OCI-M2 (cell line): ENCODE measurements at regions not wholly inside any gene's neighbourhood (a gene's known extent, or its start where the extent isn't known, plus 50 kb on each side); places are given as distances from the start of the nearest gene placed in this dataset.

ENCODE experiments used
- DNase-seq: peaks from one replicate; lab custom pipeline; 2025; ENCODE audit not compliant: unreplicated experiment; lab: John Stamatoyannopoulos, UW

GRCh38 chr15:47337836-47338235 lies 379.5 kb upstream of the SEMA6D start:
- DNase-seq = no peak

DNA sequence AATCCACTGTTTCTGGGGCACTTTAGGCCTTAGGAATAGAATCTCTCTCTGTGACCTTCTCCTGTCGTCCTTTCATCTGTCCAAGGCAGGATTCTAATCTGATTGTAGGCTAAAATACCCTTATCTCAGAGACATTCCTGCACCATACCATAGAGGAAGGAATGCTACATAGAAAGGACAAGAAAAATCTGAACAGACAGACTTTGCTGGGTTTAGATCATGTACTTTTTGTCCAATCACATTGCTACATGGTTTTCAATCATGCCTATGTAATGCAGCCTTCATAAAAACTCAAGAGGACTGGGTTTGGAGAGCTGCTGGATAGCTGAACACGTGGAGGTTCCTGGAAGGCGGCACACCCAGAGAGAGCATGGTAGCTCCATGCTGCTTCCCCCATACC lies 378.5 kb upstream of the SEMA6D start:
- no peak for DNase-seq

- no peak for DNase-seq
Measured at GRCh38 chr15:47339800-47340570, 377.3 kb upstream of the SEMA6D start.

- DNase-seq = no peak
Measured at GRCh38 chr15:47340571-47340920, 376.8 kb upstream of the SEMA6D start.

- no peak for DNase-seq
Measured at GRCh38 chr15:47349179-47349578, 368.1 kb upstream of the SEMA6D start.

- DNase-seq = no peak
Measured at GRCh38 chr15:47351501-47351900, 365.8 kb upstream of the SEMA6D start.

GRCh38 chr15:47352217-47352616 lies 365.1 kb upstream of the SEMA6D start:
- no peak for DNase-seq

DNA sequence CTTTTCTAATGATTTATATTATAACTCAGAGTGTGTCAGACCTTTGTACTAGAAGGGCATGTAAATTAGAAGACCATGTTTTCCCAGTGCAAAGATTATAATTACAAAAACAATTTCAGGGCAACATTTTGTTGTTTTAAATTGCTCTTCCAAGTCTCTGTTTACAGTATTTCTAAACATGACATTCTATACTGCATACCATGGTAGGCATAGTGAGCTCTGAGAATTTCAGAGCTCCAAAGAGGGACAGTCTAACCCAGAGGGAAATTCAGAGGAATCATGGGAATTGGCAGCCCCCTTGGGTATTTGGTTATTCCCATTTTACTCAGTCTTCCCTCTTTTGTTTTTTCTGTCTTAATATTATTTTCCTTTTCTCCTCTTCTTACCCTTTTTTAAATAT lies 361.5 kb upstream of the SEMA6D start:
- no peak for DNase-seq

DNA sequence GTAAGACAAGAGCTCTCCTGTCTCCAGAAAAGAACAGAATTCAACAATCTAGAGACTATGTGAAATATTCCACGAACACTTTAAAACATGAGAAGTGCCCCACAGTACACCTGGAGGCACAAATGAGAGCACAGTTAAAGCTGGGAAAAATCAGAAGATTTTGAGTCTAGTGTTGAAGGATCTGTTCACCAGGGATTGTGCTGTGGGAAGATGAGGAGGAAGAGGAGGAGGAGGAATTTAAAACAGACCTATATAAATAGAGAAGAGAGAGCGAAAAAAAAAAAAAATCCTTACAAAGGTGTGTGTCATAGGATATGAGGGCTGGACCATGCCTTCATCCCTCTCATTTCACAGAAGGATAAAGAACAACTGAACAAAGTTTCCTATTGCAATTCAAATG lies 361.0 kb upstream of the SEMA6D start:
- no peak for DNase-seq

DNA sequence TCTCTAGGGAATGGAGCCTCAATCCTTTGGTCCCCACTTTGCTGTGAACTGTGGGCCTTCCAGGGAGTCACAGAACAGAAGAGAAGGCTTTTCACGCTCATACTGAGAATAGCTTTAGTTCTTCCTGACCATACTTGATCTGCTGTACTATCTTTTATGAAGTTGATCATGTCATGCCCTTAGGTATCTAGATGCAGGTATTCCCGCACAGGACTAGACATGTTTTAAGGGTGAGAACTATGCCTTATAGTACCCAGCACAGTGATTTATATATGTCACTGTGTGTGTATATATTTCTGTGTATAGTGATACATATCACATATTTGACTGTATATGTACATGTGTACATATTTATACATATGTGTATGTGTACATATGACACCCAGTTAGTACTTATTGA lies 358.4 kb upstream of the SEMA6D start:
- DNase-seq = no peak

DNA sequence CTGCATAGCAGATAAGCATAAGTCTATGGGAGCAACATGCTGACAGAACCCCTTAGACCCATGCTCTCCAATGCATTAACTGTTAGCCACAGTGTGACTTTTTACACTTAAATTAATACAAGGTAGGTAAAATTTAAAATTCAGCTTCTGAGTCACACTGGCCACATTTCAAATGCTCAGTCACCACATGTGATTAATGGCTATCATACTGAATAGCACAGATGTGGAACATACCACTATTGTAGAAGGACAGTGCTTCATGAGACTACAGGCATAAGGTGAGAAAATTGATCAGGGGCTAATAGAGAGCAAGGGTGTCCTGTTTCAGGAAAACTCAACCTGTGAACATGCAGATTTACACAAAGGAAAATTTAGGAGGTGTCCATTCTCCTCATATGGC lies 357.0 kb upstream of the SEMA6D start:
- no peak for DNase-seq

DNA sequence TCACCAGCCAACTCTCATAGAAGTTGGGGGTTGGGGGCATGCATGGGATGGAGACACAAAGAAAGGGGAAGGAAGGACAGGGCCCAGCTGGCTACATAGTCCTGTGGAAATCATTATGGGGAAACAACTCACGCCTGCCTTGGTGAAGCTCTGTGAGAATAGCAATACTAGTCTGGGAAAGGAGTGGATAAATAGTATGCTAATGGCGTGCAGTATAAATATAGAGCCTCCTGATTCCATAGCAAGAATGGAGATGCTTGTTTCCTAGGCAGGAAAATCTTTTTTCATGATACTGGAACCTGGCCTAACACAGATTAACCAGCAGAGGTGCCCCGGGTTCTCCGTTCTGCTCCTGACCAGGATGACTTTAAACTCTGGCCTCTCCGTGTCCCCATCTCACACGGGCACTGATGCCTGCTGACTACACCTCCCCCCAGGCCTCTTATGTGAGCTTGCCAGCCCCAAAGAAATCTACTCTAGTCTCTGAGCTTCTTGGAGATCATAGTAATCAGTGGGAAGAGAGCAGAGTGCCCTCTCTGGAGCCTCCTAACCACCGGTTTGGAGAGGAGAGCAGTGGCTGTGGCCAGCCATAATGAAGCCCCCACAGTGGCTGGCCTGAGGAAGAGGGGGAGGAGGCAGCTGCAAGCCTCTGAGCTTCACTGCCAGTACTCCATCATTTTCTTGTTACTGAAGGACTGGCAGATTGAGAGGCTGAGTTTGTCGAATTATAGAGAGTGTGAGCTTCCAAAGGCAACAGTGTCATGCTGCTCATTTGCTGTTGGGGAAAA lies 355.0 kb upstream of the SEMA6D start:
- no peak for DNase-seq

- no peak for DNase-seq
Measured at GRCh38 chr15:47363653-47364052, 353.7 kb upstream of the SEMA6D start.

DNA sequence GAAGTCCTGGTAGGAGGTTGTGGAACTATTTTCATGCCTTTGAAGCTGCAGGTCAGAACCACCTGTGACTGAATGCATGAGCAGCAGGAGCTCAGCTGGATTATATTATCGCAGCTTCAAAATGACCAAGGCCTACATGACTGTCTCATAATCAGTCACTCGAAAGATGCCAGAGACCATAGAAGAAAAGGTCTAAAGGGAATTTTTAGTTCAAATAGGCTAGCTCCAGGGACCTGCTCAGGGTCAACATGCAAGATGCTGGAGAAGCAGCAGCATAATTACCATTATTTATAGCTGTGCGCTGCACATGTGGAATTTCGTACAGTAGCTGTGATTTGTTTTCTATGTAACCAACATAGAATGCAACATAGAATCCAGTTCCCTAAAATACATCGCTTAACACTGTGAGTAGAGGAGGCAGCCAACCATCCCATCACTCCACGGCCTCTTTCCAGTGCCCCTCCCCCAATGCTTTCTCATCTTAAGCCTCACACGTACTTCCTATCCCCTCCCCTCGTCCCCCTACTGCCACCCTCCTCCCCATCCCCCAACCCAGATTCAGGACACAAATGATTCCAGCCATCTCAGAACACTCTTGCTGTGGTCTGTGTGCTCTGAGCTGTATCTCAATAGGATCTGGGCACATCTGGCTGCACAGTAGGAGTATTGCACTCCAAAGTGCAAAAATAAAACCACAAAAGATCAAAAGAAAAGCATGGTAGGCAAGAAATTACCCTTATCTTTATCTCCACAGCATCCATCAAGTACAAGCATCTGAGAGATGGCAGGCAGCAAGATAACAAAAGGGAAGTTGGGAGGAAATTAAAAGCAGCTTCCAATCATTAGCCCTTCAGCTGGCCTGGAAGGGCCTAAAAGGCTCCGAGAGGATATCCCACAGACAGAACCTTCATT lies 352.8 kb upstream of the SEMA6D start:
- DNase-seq = no peak

GRCh38 chr15:47366884-47367283 lies 350.4 kb upstream of the SEMA6D start:
- DNase-seq = no peak

- no peak for DNase-seq
Measured at GRCh38 chr15:47367726-47368390, 349.4 kb upstream of the SEMA6D start.

DNA sequence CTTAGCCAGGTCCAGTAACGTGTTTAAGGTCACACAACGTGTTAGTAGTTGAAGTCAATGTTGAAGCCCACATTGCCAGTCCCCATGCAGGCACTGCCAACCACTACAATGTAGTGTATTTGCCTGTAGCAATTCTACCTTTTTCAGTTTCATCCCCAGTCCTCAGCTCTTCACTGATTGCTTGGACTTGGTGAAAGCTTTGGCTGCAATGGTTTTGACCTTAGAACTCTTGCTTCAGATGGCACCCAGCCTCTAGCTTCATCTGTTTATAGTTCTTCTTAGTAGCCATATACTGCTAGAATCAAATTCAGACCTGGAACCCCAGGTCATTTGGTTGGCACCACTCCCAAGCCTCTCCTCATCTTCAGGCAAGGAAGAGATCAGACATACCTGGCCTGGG lies 345.4 kb upstream of the SEMA6D start:
- DNase-seq = no peak

DNA sequence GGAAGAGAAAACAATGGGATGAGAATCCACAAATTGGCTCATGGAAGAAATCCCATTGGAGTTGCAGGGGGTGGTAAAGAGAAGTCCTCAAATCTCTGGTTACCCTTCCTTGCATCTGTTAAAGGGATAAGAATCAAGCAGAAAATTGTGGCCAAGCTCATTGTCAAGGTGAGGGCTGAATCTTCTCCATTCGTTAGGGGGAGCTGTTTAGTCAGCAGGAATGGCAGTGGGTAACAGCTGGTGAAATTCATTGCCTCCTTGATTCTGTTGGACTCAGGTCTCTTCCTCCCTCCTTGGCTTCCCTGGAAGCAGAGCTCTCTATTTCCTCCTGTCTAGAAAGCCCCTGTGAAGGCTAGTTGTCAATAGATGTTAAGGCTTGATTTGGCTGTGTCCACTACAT lies 343.1 kb upstream of the SEMA6D start:
- no peak for DNase-seq

DNA sequence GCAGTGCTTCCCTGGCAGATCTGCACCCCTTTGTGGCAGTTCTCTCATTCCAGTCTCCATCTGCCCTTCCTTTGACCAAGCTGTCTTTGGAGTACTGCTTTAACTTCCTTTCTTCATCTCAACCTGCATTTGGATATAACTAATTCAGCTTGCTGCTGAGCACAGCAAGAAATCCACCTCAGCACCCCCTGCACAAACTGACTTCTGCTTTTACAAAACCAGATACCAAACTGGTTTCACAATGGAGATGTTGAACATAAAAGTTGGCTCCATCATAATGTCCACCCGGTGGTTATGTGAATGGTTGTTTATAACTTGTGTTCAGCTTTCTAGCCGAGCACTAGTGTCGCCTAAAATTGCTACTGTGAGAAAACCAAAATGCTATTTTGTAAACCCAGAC lies 341.1 kb upstream of the SEMA6D start:
- DNase-seq = no peak

DNA sequence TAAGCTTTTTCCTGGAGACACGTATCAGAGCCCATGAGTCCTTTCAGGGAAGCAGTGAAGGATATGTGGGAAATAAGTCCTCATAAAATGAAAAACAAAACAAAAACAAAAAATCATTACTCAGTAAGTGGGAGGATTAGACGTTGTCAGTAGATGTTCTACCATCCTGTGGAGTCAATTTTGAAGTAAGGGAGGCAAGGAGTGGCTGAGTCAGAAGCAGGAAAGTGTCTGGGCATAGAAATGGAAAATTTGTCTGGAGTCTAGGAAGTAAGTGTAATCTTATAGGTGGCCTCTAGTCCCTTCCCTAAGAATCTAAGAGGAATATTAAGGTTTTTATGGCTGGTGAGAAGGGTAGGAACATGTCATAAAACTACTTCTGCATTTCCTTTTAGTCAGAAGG lies 339.8 kb upstream of the SEMA6D start:
- DNase-seq = no peak

- DNase-seq = no peak
Measured at GRCh38 chr15:47378527-47378926, 338.8 kb upstream of the SEMA6D start.
